ENCODE measurements at regions not wholly inside any gene's neighbourhood (a gene's known extent, or its start where the extent isn't known, plus 50 kb on each side); places are given as distances from the start of the nearest gene placed in this dataset.

GRCh38 chr6:106804346-106805335, 169.9 kb downstream of the CD24 start:
- TF ChIP-seq CTCF (conservative IDR thresholded peaks at IDR 0.05 in 1 of 2, IDR thresholded peaks at IDR 0.05 in 1 of 2; ENCODE audit: low read depth in 1 of 2, low read length in 2 of 2) = no peak
- TF ChIP-seq EZH2 (IDR thresholded peaks at IDR 0.05; ENCODE audit: low read length, missing control alignments) = no peak
